Fibroblast of the aortic adventitia (primary cell): ENCODE measurements at regions not wholly inside any gene's neighbourhood (a gene's known extent, or its start where the extent isn't known, plus 50 kb on each side); places are given as distances from the start of the nearest gene placed in this dataset.
A peak's percentile ranks its signal among the peaks of the same experiment; 100 is the strongest.
"Not testable (repeated sequence)": the region's sequence is repeated elsewhere in the genome, so short reads cannot be mapped to it uniquely, and the experiment has no call there.

Experiments
- DNase-seq: peaks from one replicate; pipeline ENCODE4 v3.0.0-alpha.2; 2010; ENCODE audit warnings: low read depth
- H3K4me3 ChIP-seq: 2 replicates; pipeline ENCODE4 v1.5.1; 2011; ENCODE audit warnings: low read depth, mild to moderate bottlenecking, control low read depth, low read length, moderate library complexity
- TF ChIP-seq, protein P1 (sequence below): IDR thresholded peaks from 2 replicates; pipeline ENCODE4 v1.5.1; 2011; ENCODE audit warnings: mild to moderate bottlenecking, low read length, control low read depth, inconsistent platforms; ENCODE audit not compliant: insufficient read depth

GRCh38 chr6:112437058-112437457 is 89.9 kb downstream of the RFPL4B start:
- TF ChIP-seq, protein P1, sequence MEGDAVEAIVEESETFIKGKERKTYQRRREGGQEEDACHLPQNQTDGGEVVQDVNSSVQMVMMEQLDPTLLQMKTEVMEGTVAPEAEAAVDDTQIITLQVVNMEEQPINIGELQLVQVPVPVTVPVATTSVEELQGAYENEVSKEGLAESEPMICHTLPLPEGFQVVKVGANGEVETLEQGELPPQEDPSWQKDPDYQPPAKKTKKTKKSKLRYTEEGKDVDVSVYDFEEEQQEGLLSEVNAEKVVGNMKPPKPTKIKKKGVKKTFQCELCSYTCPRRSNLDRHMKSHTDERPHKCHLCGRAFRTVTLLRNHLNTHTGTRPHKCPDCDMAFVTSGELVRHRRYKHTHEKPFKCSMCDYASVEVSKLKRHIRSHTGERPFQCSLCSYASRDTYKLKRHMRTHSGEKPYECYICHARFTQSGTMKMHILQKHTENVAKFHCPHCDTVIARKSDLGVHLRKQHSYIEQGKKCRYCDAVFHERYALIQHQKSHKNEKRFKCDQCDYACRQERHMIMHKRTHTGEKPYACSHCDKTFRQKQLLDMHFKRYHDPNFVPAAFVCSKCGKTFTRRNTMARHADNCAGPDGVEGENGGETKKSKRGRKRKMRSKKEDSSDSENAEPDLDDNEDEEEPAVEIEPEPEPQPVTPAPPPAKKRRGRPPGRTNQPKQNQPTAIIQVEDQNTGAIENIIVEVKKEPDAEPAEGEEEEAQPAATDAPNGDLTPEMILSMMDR = no peak
- no peak overlapping the region for H3K4me3 ChIP-seq
- DNase-seq = no peak

- DNase-seq = peak; percentile 2
- no peak overlapping the region for H3K4me3 ChIP-seq
- TF ChIP-seq, protein P1 = no peak
Observed at GRCh38 chr6:112439010-112439409, 91.9 kb downstream of the RFPL4B start.

- TF ChIP-seq, protein P1 = no peak
- H3K4me3 ChIP-seq = no peak overlapping the region
- peak; percentile 1 for DNase-seq
Observed at GRCh38 chr6:112439432-112439831, 92.3 kb downstream of the RFPL4B start.

DNA sequence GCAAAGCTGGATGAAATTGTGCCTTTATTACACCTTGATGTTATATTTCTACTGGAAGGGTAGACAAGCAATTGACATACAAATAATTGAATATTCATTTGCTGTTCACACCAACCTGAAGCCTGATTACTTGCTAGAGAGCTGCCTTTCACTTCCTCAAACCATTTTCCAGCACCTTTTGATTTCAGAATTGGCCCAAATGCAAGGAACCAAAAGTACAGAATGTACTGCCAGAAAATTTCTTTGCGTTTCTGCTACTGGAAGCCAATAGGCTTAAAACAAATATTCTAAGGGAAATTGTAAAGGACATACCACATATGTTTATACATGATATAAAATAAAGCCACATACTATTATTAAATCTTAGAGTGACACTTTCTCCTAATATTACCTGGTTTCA is 94.5 kb downstream of the RFPL4B start:
- H3K4me3 ChIP-seq = no peak overlapping the region
- DNase-seq = no peak
- TF ChIP-seq, protein P1 = no peak

GRCh38 chr6:112443179-112444065 is 96.3 kb downstream of the RFPL4B start:
- DNase-seq = peak; percentile 71
- TF ChIP-seq, protein P1 = no peak
- H3K4me3 ChIP-seq = no peak overlapping the region

GRCh38 chr6:112448786-112449185 is 101.7 kb downstream of the RFPL4B start:
- not testable (repeated sequence) for DNase-seq, H3K4me3 ChIP-seq

DNA sequence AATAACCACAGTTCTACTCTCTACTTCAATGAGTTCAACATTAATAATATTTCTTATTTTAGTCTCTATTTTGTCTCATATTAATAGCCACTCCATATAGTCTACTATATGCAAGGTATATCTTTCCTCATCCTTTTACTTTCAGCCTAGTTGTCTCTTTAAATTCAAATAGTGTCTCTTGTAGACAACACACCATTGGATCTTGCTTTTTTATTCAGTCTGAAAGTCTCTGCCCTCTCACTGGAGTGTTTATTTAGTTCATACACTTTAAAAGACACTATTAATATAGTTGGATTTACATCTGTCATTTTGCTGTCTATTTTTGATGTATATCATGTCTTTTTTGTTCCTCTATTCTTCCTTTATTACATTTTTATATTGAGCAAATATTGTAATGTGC is 103.5 kb downstream of the RFPL4B start:
- DNase-seq = no peak
- no peak overlapping the region for H3K4me3 ChIP-seq
- TF ChIP-seq, protein P1 = no peak
